Neural progenitor cell (in vitro differentiated cells): ENCODE measurements at regions not wholly inside any gene's neighbourhood (a gene's known extent, or its start where the extent isn't known, plus 50 kb on each side); places are given as distances from the start of the nearest gene placed in this dataset.

Experiments
- DNase-seq: peaks from one replicate; pipeline ENCODE4 v3.0.0-alpha.2; 2016; ENCODE audit warnings: low spot score
- H2AFZ ChIP-seq: fragments of 200-600 bp; sonication (generic); replicated peaks from 2 replicates; pipeline ENCODE4 v1.6.1; 2016; ENCODE audit warnings: antibody characterized with exemption
- H3F3A ChIP-seq: fragments of 200-600 bp; sonication (generic); 2 replicates; pipeline ENCODE4 v1.6.1; 2016; ENCODE audit warnings: antibody characterized with exemption, low read depth
- H3K27ac ChIP-seq: fragments of 200-600 bp; sonication (generic); 2 replicates; pipeline ENCODE4 v1.5.1; 2016; ENCODE audit warnings: mild to moderate bottlenecking
- H3K27me3 ChIP-seq: fragments of 200-600 bp; sonication (generic); 2 replicates; pipeline ENCODE4 v1.6.1; 2016; ENCODE audit warnings: mild to moderate bottlenecking, moderate library complexity
- H3K36me3 ChIP-seq: fragments of 200-600 bp; sonication (generic); 2 replicates; pipeline ENCODE4 v1.5.1; 2016
- H3K4me1 ChIP-seq: fragments of 200-600 bp; sonication (generic); 2 replicates; pipeline ENCODE4 v1.6.1; 2016; ENCODE audit warnings: mixed run types
- H3K4me2 ChIP-seq: fragments of 200-600 bp; sonication (generic); 2 replicates; pipeline ENCODE4 v1.6.1; 2016
- H3K4me3 ChIP-seq: fragments of 200-600 bp; sonication (generic); 2 replicates; pipeline ENCODE4 v1.5.1; 2016
- H3K79me2 ChIP-seq: fragments of 200-600 bp; sonication (generic); 2 replicates; pipeline ENCODE4 v1.6.1; 2016; ENCODE audit warnings: low read depth
- H3K9ac ChIP-seq: fragments of 200-600 bp; sonication (generic); 2 replicates; pipeline ENCODE4 v1.6.1; 2016
- H3K9me3 ChIP-seq: fragments of 200-600 bp; sonication (generic); 2 replicates; pipeline ENCODE4 v1.5.1; 2016; ENCODE audit warnings: low read depth
- H4K20me1 ChIP-seq: fragments of 200-600 bp; sonication (generic); 2 replicates; pipeline ENCODE4 v1.6.1; 2016; ENCODE audit warnings: low read depth
- H3K27ac Mint-ChIP-seq: 3 replicates; pipeline ENCODE4 v1.8.0; 2021; ENCODE audit warnings: mixed read lengths
- H3K27me3 Mint-ChIP-seq: 2 replicates; pipeline ENCODE4 v1.8.0; 2022; ENCODE audit warnings: low read depth, mild to moderate bottlenecking, inconsistent platforms, moderate library complexity, mixed read lengths; ENCODE audit not compliant: insufficient read depth
- H3K36me3 Mint-ChIP-seq: 3 replicates; pipeline ENCODE4 v1.8.0; 2021; ENCODE audit warnings: mixed read lengths
- H3K4me1 Mint-ChIP-seq: 3 replicates; pipeline ENCODE4 v1.8.0; 2021; ENCODE audit warnings: mixed read lengths
- H3K4me3 Mint-ChIP-seq: 3 replicates; pipeline ENCODE4 v1.8.0; 2021; ENCODE audit warnings: mild to moderate bottlenecking, moderate library complexity, mixed read lengths
- H3K9me3 Mint-ChIP-seq: 3 replicates; pipeline ENCODE4 v1.8.0; 2020; ENCODE audit warnings: mixed read lengths
- CTCF ChIP-seq: fragments of 200-600 bp; sonication (generic); IDR thresholded peaks from 2 replicates; pipeline ENCODE4 v1.5.1; 2017; ENCODE audit warnings: antibody characterized with exemption, mild to moderate bottlenecking
- EZH2 ChIP-seq: fragments of 200-600 bp; sonication (generic); IDR thresholded peaks from 2 replicates; pipeline ENCODE4 v1.6.1; 2017; ENCODE audit warnings: antibody characterized with exemption, mild to moderate bottlenecking, moderate library complexity
- EZH2phosphoT487 ChIP-seq: fragments of 200-600 bp; sonication (generic); IDR thresholded peaks from 2 replicates; pipeline ENCODE4 v1.6.1; 2017; ENCODE audit warnings: antibody characterized with exemption

GRCh38 chr5:3214838-3215374 lies 380.7 kb upstream of the IRX1 start:
- no peak for DNase-seq
- Histone ChIP-seq H3K9me3 (no peaks in the 10 kb centered on the region), H3K27me3 (no peaks in the 10 kb centered on the region), H4K20me1 (no peaks in the 10 kb centered on the region), H3K4me3 (no peak overlapping the region), H3F3A (no peaks in the 10 kb centered on the region), H3K9ac (no peak overlapping the region), H2AFZ (no peak overlapping the region), H3K27ac (no peak overlapping the region), H3K79me2 (no peaks in the 10 kb centered on the region), H3K36me3 (no peaks in the 10 kb centered on the region), H3K4me2 (no peak overlapping the region), H3K4me1 (no peaks in the 10 kb centered on the region)
- Mint-ChIP-seq H3K27ac (no peak overlapping the region), H3K9me3 (no peaks in the 10 kb centered on the region), H3K4me3 (no peak overlapping the region), H3K36me3 (no peaks in the 10 kb centered on the region), H3K4me1 (no peaks in the 10 kb centered on the region), H3K27me3 (peaks cover 8% of the 10 kb centered on the region)
- TF ChIP-seq EZH2phosphoT487 (no peak), EZH2 (no peak), CTCF (no peak)

- Histone ChIP-seq H2AFZ (no peak overlapping the region), H3K4me2 (no peak overlapping the region), H3K36me3 (no peaks in the 10 kb centered on the region), H3K4me3 (no peak overlapping the region), H3F3A (no peaks in the 10 kb centered on the region), H3K27me3 (no peaks in the 10 kb centered on the region), H3K4me1 (no peaks in the 10 kb centered on the region), H3K9ac (no peak overlapping the region), H3K9me3 (no peaks in the 10 kb centered on the region), H3K27ac (no peak overlapping the region), H4K20me1 (no peaks in the 10 kb centered on the region), H3K79me2 (no peaks in the 10 kb centered on the region)
- Mint-ChIP-seq H3K36me3 (no peaks in the 10 kb centered on the region), H3K9me3 (no peaks in the 10 kb centered on the region), H3K27me3 (peaks cover 5% of the 10 kb centered on the region), H3K4me3 (peak overlapping the region; percentile 12), H3K4me1 (no peaks in the 10 kb centered on the region), H3K27ac (no peak overlapping the region)
- DNase-seq: no peak
- TF ChIP-seq CTCF (no peak), EZH2 (no peak), EZH2phosphoT487 (no peak)
Measured at GRCh38 chr5:3214396-3214795, 381.2 kb upstream of the IRX1 start.

GRCh38 chr5:3212869-3213268 lies 382.8 kb upstream of the IRX1 start:
- Mint-ChIP-seq H3K4me3 (no peak overlapping the region), H3K27ac (no peak overlapping the region), H3K27me3 (peaks cover 6% of the 10 kb centered on the region), H3K4me1 (no peaks in the 10 kb centered on the region), H3K9me3 (no peaks in the 10 kb centered on the region), H3K36me3 (no peaks in the 10 kb centered on the region)
- no peak for TF ChIP-seq CTCF
- no peak for TF ChIP-seq EZH2phosphoT487
- DNase-seq: no peak
- Histone ChIP-seq H4K20me1 (no peaks in the 10 kb centered on the region), H3K9me3 (no peaks in the 10 kb centered on the region), H3K79me2 (no peaks in the 10 kb centered on the region), H3K4me3 (no peak overlapping the region), H3K27me3 (no peaks in the 10 kb centered on the region), H3K27ac (no peak overlapping the region), H3K4me1 (no peaks in the 10 kb centered on the region), H2AFZ (no peak overlapping the region), H3F3A (no peaks in the 10 kb centered on the region), H3K4me2 (no peak overlapping the region), H3K9ac (no peak overlapping the region), H3K36me3 (no peaks in the 10 kb centered on the region)
